ENCODE measurements at regions not wholly inside any gene's neighbourhood (a gene's known extent, or its start where the extent isn't known, plus 50 kb on each side); places are given as distances from the start of the nearest gene placed in this dataset.
A peak's percentile ranks its signal among the peaks of the same experiment; 100 is the strongest.

DNA sequence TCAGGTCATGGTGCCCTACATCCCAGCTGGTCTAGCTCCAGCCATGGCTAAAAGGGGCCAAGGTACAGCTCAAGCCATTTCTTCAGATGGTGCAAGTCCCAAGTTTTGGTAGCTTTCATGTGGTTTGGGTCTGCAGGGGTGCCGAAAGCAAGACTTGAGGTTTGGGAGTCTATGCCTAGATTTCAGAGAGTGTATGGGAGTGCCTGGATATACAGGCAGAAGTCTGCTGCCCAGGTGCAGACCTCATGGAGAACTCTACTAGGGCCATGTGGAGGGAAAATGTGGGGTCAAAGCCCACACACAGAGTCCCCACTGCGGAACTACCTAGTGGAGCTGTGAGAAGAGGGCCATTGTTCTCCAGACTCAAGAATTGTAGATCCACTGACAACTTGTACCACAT is 1000.9 kb upstream of the ADGRB3 start:
- no peak for DNase-seq

DNA sequence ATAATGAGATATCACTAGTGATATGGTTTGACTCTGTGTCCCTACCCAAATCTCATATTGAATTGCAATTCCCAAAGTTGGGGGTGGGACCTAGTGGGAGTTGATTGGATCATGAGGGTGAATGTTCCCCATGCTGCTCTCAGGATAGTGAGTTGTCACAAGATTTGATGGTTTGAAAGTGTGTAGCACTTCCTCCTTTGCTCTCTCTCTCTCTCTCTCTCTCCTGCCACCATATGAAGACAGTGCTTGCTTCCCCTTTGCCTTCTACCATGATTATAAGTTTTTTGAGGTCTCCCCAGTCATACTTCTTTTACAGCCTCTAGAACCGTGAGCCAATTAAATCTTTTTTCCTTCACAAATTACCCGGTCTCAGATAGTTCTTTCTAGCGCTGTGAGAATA is 1002.0 kb upstream of the ADGRB3 start:
- no peak for DNase-seq

DNA sequence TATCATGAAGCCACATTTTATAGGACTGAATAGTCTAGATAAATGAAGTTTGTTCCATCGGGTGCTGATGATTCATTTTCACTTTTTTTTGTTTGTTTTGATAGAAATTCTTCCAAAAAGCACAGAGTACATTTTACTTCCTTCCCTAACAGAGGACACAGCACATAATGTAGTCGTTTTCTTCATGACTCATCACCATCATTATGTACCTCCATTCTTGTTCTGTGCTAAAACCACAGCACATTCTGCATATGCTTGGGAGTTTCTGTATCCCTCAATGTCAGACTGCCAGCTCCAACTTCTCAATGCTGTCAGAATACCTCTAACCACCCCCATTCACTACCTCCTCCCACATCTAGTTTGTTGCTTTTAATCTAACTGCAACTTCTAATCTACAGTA is 1004.9 kb upstream of the ADGRB3 start:
- no peak for DNase-seq

DNA sequence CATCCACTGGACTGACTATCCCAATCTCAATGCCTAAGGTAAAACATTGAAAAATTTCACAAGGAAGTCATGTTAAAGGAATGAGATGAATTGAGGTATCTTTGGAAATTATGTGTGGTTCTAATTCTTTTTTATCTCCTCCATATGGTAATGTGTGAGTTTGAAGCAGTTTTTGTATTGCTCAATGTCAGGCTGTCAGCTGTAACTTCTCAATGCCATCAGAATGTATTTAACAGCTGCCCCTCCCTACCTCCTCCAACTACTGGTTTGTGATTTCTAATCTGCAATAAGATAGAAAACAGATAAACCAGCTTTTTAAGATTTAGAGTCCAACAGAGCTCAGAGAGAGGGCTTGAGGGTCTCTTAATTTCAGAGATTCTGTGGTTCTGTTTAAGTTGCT is 1005.8 kb upstream of the ADGRB3 start:
- no peak for DNase-seq

DNA sequence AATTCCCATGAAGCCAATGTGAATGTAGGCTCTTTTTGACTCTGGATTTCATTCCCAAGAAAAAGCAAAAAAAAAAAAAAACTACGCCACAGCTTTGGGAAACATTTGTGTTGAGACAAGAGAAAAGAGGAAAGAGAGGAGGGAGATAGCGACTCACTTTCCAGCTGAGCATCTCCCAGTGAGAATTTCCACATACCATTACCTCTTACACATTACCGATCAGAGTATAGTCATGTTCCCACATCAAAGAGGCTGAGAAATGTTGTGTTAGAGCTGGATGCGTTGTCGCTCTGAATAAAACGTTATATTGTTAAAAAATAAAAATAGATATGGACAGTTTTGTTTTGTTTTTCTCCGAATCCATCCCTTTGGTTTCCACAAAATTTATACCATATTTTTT is 1019.3 kb upstream of the ADGRB3 start:
- DNase-seq, result no peak

DNA sequence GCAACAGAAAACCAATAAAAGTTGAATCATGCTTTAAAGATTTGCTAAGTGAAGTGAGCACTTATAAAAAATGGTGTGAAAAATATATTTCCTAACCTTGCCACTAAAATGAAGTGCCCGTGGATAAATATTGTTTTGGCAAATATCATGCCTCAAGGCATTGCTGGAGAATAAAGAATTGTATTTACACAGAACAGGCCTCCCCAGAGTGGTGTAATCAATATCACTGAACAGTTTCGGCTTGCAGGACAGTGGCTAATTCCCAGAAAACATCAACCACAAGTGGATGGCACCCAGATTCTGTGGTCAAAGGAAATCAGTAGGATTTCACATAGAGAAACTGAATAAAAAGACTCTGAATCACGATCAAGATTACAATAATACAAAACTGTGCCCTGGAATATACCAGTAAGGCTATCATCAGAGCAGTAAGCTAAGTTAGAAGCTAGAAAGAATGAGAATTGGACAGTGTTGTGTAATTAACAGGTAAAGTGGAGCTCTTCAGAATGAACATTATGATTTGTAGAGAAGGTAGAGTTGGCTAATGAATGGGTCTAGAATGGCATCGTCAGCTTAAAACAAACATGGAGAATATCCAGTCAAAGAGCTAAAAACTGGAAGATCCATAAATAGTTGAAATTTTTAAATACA is 1026.9 kb upstream of the ADGRB3 start:
- DNase-seq, result no peak

DNA sequence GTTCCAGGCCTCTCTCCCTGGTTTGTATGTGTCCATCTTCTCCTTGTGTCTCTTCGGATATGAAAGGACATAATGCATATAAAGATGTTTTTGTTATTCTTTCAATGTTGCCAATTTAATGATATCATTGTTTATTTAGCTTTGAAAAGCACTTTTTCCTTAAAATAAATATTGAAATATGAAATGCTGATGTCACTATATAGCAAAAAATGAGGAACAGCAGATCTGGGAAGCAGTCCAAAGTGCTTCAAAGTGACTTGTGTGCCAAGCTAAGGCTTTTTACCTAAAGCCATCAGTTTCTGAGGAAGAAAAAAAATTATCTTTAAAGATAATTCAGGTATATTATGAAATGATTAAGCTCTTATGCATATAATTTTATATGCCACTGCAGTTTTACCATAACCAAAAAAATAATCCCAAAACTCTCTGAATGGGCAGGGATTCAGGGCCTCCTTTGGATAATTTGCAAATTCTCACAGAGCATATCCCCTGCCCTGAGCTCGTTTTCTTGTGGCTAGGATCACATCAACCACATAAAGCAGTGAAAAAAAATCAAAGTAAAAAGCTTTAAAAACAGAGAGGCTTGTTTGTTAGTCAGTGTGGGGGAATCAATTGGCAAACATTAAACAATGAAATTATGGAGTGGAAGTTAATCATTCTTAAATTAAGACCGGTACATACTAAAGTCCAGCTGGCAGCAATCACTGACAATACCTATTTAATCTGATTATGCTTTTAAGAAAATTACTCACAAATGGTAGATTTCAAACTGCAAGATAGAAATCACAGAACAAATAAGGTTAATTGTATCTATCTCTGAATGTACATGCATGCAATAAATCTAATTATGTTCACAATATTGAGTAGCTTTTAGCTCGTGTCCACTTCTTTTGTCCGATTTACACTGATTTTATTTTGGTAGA is 1027.9 kb upstream of the ADGRB3 start:
- peak; percentile 77 for DNase-seq

DNA sequence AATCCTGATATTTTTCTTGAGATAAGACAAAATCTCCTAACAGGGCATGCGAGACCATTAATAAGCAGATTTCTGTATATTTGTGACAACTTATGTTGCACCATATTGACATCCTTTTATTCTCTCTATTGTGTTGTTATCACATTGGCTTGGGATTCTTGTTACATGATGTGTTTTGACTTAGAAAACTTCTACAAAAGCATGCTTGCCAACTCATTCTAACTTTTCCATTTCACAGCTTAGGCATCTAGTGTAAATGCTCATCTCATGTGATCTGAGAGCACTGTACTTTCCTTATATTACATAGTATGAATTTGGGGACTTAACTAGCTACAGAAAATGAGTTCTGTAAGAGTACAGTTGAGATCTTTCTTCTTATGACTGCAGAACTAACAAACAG is 1040.7 kb upstream of the ADGRB3 start:
- DNase-seq, result no peak

DNA sequence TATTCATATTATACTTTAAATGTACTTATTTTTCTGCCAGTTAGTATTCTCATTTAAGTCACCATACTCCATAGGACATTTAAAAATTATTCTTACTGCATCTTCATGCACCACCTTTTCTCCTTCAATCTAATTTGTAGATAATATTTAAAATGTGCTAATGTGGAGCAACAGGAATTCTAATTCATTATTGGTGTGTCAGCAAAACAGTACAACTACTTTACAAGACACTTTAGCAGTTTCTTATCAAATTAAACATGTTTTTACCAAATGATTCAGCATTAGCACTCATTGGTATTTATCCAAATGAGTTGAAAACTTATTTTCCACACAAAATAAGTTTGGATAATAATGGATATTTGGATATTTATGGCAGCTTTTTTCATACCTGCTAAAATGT is 1041.8 kb upstream of the ADGRB3 start:
- no peak for DNase-seq

DNA sequence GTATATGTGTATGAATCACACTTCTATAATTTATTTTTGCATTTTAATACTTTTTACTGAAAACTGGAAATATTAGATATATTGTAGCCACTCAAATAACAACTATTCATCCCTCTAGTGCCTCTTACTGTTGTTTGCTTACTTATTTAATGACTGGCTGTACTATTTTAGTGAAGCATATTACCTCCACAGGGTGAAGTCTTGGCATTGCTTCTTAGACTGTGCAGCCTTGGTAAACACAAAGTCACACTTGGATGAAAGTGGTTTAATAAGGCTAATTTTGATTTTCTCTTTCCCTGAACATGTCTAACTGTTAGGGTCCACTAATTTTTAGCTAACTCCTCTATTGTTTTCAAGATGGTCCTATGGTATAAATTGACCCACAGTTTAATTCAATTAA is 1043.2 kb upstream of the ADGRB3 start:
- no peak for DNase-seq

DNA sequence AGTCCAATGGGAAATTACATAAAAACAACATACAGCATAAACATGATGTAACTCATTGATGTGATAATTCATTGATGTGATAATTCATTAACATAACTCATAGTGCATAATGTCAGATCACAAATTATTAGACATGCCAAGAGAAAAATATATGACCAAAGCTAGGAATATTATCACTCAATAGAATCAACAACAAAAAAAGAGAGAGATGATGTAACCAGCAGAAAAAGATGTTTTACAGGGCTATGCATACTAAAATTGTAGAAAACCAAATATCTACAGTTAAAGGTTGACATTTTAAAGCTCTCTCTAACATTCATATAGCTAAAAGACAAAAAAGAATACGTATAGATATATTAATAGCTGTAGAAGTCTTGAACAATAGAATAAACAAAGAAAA is 1067.2 kb upstream of the ADGRB3 start:
- no peak for DNase-seq

DNA sequence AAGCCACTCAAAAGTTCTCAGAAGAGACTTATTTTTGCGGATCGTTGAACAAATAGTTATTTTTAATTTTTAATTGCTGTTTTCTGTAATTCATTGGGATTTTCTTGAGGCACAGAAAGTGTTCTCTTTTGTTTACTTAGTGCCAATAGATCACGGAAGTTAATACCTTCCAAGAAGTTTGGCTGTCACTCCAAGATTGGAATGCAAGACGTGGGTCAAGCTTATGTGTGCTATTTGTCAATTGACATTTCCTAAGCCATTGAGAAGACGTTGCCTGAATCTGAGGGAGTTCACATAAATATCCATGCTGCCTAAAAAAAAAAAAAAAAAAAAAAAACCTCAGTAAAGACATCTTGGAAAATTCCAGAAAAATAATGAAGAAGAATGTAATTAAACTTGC is 1071.4 kb upstream of the ADGRB3 start:
- DNase-seq, result no peak

DNA sequence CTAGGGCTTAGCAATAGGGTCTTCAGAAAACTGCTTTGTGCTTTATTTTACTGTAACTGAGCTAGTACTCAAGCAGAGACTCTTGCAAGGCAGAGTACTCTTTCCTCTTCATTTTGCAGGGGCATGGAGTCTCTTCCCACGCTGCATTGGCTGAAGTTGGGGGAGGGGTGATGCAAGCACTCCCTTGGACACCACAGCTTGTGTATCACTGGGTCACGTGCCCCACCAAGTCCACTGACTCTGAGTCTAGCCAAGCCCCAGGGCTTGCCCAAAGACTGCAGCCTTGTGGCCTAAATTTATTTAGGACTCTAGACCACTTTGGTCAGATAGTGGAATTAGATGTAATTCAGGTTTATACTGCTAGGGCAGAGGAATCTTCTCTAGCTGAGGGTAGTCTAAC is 1075.0 kb upstream of the ADGRB3 start:
- DNase-seq, result no peak

DNA sequence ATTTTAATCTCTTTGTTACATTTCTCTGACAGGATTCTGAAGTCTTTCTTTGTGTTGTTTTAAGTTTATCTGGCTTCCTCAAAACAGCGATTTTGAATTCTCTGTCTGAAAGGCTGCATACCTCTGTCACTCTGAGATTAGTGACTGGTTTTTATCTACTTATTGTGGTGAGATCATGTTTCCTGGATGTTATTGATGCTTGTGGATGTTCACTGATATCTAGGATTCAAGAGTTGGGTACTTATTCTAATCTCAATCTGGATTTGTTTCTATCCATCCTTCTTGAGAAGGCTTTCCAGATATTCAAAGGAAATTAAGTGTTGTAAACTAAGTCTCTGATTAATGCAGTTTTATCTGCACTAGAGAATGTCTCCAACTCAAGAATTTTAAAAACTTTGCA is 1076.1 kb upstream of the ADGRB3 start:
- DNase-seq, result no peak

DNA sequence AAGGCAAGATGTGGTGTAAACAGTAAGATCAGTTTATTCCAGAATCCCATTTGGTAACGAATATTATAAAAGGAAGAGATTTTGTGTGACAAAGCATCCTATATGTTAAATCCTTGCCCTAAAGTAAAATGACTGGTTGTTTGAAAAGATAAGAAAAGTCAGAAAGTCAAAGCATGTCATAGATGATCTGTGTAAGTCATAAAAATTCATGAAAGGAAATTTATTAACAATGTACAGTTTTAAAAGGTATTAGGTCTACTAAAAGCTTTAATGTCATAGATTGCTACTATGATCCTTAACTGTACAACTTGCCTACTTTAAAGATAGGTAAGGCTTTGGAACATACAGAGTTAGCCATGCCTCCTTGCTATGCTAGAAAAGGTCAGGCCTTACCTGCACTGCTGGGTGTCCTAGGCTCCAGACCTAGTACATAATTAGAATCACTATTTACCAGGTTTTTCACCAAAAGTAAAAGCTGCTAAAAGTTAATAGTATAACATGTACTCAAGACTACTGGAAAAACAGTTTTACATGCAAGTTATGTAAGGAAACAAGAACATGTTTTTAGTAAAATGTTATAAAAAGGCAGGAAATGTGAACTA is 1090.1 kb upstream of the ADGRB3 start:
- DNase-seq, result no peak

DNA sequence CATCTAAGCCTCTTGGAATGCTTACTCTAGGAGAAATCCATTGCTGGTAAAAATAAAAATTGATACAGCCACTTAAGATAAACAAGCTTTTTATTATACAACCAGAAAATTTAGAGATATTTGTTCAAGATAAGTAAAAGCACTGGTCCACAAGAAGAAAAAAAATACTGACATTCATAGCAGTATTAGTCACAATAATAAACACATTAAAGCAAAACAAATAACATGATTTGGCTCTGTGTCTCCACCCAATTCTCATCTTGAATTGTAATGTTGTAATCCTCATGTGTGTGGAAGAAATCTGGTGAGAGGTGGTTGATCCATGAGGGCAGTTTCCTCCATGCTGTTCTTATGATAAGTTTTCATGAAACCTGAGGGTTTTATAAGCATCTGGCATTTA is 1093.5 kb upstream of the ADGRB3 start:
- DNase-seq, result no peak

DNA sequence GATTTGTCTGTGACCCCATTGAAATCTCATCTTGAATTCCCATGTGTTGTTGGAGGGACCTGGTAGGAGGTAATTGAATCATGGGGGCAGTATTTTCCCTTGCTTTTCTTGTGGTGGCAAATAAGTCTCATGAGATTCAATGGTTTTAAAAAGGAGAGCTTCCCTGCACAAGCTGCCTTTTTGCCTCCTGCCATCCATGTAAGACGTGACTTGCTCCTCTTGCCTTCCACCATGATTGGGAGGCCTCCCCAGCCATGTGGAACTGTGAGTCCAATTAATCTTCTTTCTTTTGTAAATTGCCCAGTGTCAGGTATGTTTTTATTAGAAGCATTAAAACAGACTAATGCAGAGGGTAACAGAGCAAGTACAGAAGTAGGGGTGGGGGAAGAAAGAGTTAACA is 1097.0 kb upstream of the ADGRB3 start:
- DNase-seq, result no peak

DNA sequence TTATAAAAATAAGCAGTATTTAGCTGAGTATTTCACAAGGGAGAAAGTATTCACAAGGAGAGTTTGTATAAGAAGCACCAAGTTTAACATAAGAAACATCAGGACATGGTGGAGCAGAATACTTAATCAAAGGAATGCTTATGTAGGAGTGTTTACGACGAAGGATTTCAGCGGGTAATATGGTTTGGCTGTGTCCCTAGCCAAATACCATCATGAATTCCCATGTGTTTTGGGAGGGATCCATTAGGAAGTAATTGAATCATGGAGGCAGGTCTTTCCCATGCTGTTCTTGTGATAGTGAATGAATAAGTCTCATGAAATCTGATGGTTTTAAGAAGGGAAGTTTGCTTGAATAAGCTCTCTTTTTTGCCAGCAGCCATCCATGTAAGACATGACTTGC is 1099.1 kb upstream of the ADGRB3 start:
- DNase-seq, result no peak

DNA sequence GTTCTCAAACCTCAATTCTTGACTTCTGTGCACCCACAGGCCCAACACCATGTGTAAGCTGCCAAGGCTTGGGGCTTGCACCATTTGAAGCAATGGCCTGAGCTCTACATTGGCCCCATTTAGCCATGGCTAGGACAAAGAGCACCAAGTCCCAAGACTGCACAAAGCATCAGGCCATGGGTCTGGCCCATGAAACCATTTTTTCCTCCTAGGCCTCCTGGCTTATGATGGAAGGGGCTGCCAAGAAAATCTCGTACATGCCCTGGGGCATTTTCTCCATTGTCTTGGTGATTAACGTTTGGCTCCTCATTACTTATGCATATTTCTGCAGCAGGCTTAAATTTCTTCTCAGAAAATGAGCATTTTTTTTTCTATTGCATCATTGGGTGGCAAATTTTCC is 1128.7 kb upstream of the ADGRB3 start:
- DNase-seq, result no peak

DNA sequence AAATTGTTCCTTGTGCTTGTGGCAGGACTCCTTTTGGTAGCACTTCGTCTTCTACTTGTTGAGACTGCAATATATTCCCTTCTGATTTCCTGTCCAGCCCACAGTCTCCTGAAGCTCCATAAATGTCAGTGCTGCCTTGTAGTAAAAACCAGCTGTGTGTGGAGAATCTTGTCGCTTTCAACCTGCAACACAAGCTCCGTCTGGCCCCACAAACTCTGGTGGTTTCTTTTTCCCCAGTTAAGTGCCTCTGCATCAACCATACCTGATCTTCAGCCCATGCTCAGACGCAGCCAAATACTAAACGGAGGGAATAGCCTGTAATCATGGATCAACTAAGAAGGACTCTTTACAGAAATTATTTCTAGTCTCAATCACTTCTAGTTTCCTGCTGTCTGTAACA is 1133.3 kb upstream of the ADGRB3 start:
- DNase-seq, result no peak

DNA sequence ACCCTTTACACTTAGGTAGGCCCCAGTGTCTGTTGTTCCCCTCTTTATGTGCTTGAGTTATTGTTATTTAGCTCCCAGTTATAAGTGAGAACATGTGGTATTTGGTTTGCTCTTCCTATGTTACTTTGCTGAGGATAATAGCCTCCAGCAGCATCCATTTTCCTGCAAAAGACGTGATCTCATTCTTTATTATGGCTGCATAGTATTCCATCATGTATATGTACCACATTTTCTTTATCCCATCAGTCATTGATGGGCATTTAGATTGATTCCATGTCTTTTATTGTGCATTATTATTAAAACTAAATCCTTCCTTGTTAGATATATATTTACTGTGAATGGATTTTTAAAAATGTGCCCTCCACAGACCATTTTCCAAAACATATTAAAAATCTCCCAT is 1137.3 kb upstream of the ADGRB3 start:
- DNase-seq, result no peak

DNA sequence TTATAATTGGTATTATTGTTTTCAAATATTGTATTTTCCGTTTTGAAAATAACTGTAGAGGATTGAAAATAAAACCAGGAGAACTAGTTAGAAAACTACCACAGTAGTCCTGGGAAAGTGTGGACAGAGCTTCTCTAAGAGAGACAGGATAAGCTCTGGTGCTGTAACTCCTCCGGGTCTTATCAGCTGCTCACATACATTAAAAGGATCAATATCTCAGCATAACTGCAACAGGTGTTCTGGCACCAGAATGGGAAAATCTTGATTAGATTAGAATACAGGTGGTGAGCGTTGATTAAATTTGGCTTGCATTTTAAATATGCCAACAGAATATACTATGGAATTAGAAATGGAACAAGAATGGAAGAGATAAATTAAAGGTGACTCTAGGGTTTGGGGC is 1138.9 kb upstream of the ADGRB3 start:
- DNase-seq, result no peak

DNA sequence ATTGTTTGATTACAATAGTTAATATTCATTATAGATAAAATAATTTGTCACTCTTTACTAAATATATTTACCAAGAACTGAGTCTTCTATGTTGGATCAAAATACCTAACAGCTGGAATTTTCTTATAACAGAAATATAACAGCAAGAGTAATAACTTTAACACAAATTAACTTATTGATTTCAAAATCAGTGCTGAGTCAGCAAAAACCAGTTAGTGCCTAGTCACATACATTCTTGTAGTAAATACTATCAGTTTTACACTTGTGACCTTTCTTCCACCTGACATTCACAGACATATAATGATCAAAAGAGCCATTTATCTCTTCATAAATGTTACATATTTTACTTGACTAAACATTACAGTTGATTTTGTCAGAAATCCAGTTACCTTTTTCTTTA is 1141.4 kb upstream of the ADGRB3 start:
- no peak for DNase-seq

DNA sequence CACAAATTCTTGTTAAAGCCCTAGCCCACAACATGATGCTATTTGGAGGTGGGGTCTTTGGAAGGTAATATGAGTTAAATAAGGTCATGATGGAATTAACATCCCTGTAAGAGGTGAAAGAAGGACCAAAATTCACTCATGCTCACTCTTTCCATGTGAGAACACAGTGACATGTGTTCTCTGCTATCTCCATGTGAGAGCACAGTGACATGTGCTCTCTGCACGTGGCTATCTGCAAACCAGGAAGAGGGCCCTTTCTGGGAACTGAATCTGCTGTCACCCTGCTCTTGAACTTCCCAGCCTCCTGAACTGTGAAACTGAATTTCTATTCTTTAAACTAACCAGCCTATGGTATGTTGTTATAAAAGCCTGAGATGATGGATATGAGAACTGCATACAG is 1159.4 kb upstream of the ADGRB3 start:
- no peak for DNase-seq
